ENCODE measurements at regions not wholly inside any gene's neighbourhood (a gene's known extent, or its start where the extent isn't known, plus 50 kb on each side); places are given as distances from the start of the nearest gene placed in this dataset.
A peak's percentile ranks its signal among the peaks of the same experiment; 100 is the strongest.

- intact Hi-C loops (cut with micrococcal nuclease; ENCODE audit: unreplicated experiment) (no loop called here), in situ Hi-C loops (cut with MboI) (no loop called here)
- BruUV-seq (replicated peaks): no TSS peak
- POLR2A ChIA-PET: no interaction called here
- no peak overlapping the region for H2AFZ ChIP-seq (ENCODE audit: control insufficient read depth, low read depth, low read length)
- H3K9ac ChIP-seq (ENCODE audit: control insufficient read depth, insufficient read depth, low read length): no peak overlapping the region
- no peak for DNase-seq (ENCODE audit: low read depth, low spot score)
- H3K27ac ChIP-seq (ENCODE audit: control insufficient read depth, insufficient read depth): no peak overlapping the region
- no peak for TF ChIP-seq CHD1 (IDR thresholded peaks at IDR 0.05; ENCODE audit: low read depth, low read length)
- ATAC-seq: no peak
- FAIRE-seq: no peak
- no peak overlapping the region for H3K4me2 ChIP-seq (ENCODE audit: control insufficient read depth, insufficient read depth)
- H3K27me3 ChIP-seq (replicated peaks in 1 of 2; ENCODE audit: control insufficient read depth in 2 of 2, insufficient read depth in 2 of 2, low read length in 1 of 2): no peaks in the 10 kb centered on the region
- no peaks in the 10 kb centered on the region for H4K20me1 ChIP-seq (ENCODE audit: control insufficient read depth, insufficient read depth)
- H3K36me3 ChIP-seq (ENCODE audit: control insufficient read depth in 2 of 2, insufficient read depth in 2 of 2, low read length in 1 of 2): no peaks in the 10 kb centered on the region
- no peak overlapping the region for H3K4me3 ChIP-seq
- H3K4me1 ChIP-seq (ENCODE audit: control insufficient read depth, insufficient read depth, low read length): no peaks in the 10 kb centered on the region
- RAD21 ChIA-PET (ENCODE audit: unreplicated experiment): no interaction called here
- H3K9me3 ChIP-seq (replicated peaks; ENCODE audit: control insufficient read depth, insufficient read depth, low read length): no peaks in the 10 kb centered on the region
- H3K79me2 ChIP-seq (ENCODE audit: control insufficient read depth, insufficient read depth, low read length): no peaks in the 10 kb centered on the region
- CTCF ChIA-PET: no interaction called here
- SMC1A ChIA-PET (ENCODE audit: uncharacterized antibody, unreplicated experiment): no interaction called here
Measured at GRCh38 chr2:35447821-35448220, 907.8 kb upstream of the CRIM1 start.

- intact Hi-C loops (cut with micrococcal nuclease; ENCODE audit: unreplicated experiment): no loop called here
- no TSS peak for BruUV-seq (replicated peaks)
- SMC1A ChIA-PET (ENCODE audit: uncharacterized antibody, unreplicated experiment): no interaction called here
- H3K4me3 ChIP-seq: no peak overlapping the region
- RAD21 ChIA-PET (ENCODE audit: unreplicated experiment): no interaction called here
- no peaks in the 10 kb centered on the region for H3K27me3 ChIP-seq (replicated peaks in 1 of 2; ENCODE audit: control insufficient read depth in 2 of 2, insufficient read depth in 2 of 2, low read length in 1 of 2)
- WGBS (ENCODE audit: insufficient coverage, insufficient replicate concordance, low lambda C conversion rate, missing lambda C conversion rate): 30% methylated on average over 5 of the region's 5 CpGs
- no peak overlapping the region for H3K9ac ChIP-seq (ENCODE audit: control insufficient read depth, insufficient read depth, low read length)
- FAIRE-seq (no peak), DNase-seq (ENCODE audit: low read depth, low spot score) (no peak), ATAC-seq (no peak; the same call in 2 of the 3 replicates)
- TF ChIP-seq RUNX3 (IDR thresholded peaks at IDR 0.05; ENCODE audit: low read length) (peak; percentile 20; the same call in 1 of the 2 replicates), MYC (IDR thresholded peaks at IDR 0.05; ENCODE audit: insufficient read depth, insufficient read length, insufficient replicate concordance, low read length, severe bottlenecking) (no peak)
- H3K79me2 ChIP-seq (ENCODE audit: control insufficient read depth, insufficient read depth, low read length): no peaks in the 10 kb centered on the region
- POLR2A ChIA-PET: no interaction called here
- H4K20me1 ChIP-seq (ENCODE audit: control insufficient read depth, insufficient read depth): no peaks in the 10 kb centered on the region
- H3K9me3 ChIP-seq (replicated peaks; ENCODE audit: control insufficient read depth, insufficient read depth, low read length): no peaks in the 10 kb centered on the region
- no peak overlapping the region for H3K4me2 ChIP-seq (ENCODE audit: control insufficient read depth, insufficient read depth)
- no peak overlapping the region for H2AFZ ChIP-seq (ENCODE audit: control insufficient read depth, low read depth, low read length)
- no peaks in the 10 kb centered on the region for H3K4me1 ChIP-seq (ENCODE audit: control insufficient read depth, insufficient read depth, low read length)
- H3K36me3 ChIP-seq (ENCODE audit: control insufficient read depth in 2 of 2, insufficient read depth in 2 of 2, low read length in 1 of 2): no peaks in the 10 kb centered on the region
- in situ Hi-C loops (cut with MboI): no loop called here
- CTCF ChIA-PET: no interaction called here
- H3K27ac ChIP-seq (ENCODE audit: control insufficient read depth, insufficient read depth): no peak overlapping the region
Measured at GRCh38 chr2:35447215-35447614, 908.4 kb upstream of the CRIM1 start.

Data from GM12878 (cell line).